ENCODE measurements at regions not wholly inside any gene's neighbourhood (a gene's known extent, or its start where the extent isn't known, plus 50 kb on each side); places are given as distances from the start of the nearest gene placed in this dataset.

DNA sequence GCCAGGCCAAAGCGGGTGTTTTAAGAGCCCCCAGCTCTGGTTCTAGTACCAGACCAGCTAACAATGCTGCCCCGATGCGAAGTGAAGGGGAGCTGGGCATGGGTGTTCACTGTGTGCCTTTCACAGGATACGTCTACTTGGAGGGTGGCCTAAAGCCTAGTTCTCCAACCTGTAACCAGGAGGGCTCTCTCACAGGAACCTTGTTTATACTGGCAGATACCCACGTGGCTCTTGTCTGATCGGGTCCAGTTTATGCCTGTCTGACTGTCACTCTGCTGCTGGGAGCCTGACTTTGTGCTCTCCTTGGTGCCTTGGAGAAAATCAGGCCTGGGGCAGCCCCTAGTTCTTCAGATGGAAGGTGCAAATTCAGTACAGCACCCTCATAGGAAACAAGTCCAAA lies 60.2 kb upstream of the RNF144B start:
- TF ChIP-seq, protein P1, sequence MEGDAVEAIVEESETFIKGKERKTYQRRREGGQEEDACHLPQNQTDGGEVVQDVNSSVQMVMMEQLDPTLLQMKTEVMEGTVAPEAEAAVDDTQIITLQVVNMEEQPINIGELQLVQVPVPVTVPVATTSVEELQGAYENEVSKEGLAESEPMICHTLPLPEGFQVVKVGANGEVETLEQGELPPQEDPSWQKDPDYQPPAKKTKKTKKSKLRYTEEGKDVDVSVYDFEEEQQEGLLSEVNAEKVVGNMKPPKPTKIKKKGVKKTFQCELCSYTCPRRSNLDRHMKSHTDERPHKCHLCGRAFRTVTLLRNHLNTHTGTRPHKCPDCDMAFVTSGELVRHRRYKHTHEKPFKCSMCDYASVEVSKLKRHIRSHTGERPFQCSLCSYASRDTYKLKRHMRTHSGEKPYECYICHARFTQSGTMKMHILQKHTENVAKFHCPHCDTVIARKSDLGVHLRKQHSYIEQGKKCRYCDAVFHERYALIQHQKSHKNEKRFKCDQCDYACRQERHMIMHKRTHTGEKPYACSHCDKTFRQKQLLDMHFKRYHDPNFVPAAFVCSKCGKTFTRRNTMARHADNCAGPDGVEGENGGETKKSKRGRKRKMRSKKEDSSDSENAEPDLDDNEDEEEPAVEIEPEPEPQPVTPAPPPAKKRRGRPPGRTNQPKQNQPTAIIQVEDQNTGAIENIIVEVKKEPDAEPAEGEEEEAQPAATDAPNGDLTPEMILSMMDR (IDR thresholded peaks at IDR 0.05; ENCODE audit: low read depth, low read length): no peak
- DNase-seq (ENCODE audit: extremely low read depth, low read depth): no peak

DNA sequence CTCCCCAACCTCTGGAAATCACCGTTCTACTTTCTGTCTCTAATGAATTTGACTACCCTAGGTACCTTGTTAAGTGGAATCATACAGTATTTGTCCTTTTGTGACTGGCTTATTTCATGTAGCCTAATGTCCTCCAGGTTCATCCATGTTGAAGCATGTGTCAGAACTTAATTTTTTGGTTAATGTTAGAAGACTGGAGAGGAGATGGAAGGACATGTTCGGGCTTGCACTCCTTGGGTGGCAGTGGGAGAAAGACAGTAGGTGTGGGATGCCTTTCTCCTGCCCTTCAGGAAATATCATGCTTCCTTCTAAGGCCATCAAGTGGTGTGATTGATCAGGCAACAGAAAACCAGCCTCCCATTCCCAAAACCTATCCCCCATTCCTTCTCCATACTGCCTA lies 61.1 kb upstream of the RNF144B start:
- DNase-seq (ENCODE audit: extremely low read depth, low read depth): no peak
- TF ChIP-seq, protein P1 (IDR thresholded peaks at IDR 0.05; ENCODE audit: low read depth, low read length): no peak

DNA sequence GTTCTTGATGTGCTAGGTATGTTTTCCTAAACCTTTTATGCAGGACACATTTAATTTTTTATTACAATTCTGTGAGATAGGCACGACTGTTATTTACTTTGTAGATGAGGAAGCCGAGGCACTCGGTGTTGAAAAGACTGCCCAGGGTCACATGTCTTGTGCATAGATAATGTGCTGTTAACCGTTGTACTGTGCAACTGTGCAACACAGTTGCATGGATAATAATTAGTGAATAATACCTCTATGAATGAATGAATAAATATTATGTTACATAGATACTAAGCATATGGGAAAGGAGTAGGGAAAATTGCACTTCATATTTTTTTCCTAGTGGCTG lies 60.3 kb upstream of the DEK start:
- TF ChIP-seq, protein P1 (IDR thresholded peaks at IDR 0.05; ENCODE audit: low read depth, low read length): no peak
- no peak for DNase-seq (ENCODE audit: extremely low read depth, low read depth)

DNA sequence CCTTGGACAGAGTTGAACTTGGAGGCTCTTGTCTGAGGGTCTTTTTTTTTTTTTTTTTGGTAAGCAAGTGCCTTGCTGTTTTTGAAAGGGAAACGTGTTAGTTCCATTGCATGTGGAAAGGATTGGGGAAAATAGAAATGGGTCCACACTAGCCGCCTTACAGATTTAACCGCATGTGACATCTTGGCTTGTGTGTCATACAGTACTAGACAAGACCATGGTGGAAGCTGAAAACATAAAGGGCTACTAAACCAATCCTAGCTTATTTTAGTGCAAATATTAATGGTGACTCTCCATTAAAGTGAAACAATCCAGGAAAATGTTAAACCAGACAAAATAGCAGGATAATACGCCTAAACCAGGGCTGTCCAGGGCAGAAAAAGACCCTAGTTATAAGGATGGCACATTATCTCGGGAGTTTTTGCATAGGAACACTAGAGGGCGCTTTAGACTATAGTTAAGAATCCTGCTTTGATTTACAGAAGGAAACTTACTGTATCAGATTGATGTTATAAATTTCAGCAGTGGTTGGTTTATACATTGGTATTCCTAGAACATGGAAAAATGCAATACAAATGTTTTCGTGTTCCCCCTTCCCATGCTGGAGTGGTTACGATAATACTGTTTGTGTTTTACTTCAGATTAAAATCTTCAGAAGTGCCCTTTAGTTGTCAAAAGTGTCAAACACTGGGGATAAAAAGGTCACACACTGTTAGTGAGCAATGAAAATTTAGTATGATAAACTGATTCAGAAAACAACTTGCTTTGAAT lies 59.8 kb upstream of the DEK start:
- TF ChIP-seq, protein P1 (IDR thresholded peaks at IDR 0.05; ENCODE audit: low read depth, low read length): peak; percentile 62
- DNase-seq (ENCODE audit: extremely low read depth, low read depth): no peak

DNA sequence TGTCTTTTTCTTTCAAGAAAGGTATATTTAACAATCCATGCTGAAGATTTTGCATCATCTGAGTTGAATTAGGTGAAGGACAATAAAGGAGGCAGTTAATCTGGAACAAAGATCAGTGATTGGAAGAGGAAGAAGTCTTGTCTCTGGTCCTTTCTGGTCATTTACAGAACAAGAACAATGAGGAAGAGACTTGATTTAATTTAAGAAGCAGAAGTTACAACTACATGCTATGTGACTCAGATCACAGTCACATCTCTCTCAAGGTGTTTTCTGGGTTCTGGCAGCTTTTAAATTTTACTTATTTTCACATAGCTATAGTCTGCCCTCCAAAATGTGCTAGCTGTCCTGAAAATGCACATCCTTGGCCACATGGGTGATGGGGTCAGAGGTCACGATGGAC lies 53.5 kb upstream of the DEK start:
- TF ChIP-seq, protein P1 (IDR thresholded peaks at IDR 0.05; ENCODE audit: low read depth, low read length): no peak
- no peak for DNase-seq (ENCODE audit: extremely low read depth, low read depth)

DNA sequence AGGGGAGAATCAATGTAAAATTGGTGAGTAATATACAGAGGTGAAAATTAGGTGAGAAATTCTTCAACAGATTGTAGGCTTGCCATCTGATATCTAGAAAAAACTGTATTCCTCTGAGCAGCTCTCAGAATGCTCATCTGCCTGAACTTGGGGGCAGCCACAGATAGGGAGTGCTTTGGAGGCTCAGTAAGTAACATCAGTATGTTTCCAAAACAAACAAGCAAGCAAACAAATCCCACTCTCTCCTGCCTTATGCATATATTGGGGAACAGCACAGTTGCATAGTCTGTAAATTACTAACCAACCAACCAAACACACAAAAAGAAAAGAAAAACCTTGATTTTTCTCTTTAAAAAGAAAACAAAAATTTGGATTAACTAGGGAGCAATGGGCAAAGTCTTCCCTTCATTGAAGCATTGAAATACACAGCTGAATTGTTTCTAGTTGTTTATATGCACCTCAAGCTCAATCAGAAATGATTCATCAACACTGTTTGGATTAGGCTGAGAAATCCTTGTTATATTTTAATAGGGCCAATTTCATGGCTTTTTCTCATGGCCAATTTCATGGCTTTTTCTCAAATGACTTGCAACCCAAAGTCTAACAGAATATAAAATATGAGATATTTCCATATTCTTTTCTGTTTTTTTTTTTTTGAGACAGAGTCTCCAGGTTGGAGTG lies 50.1 kb upstream of the DEK start:
- no peak for DNase-seq (ENCODE audit: extremely low read depth, low read depth)

More for the DNA sequence above, 50.1 kb upstream of the DEK start:
- TF ChIP-seq, protein P1 (IDR thresholded peaks at IDR 0.05; ENCODE audit: low read depth, low read length): no peak

Measured in AG09319 (cell line).